GM23338 (cell line): ENCODE measurements at regions not wholly inside any gene's neighbourhood (a gene's known extent, or its start where the extent isn't known, plus 50 kb on each side); places are given as distances from the start of the nearest gene placed in this dataset.

Source experiments
- ATAC-seq: fragments of 200-7000 bp; cut with Tn5 transposase; 3 replicates; pipeline ENCODE4 v1.9.1; 2020
- DNase-seq: peaks from one replicate; pipeline ENCODE4 v3.0.0-alpha.2; 2015; ENCODE audit warnings: low spot score
- H2AFZ ChIP-seq: fragments of 200-600 bp; sonication (generic); 2 replicates; pipeline ENCODE4 v1.8.0; 2016; ENCODE audit warnings: antibody characterized with exemption, mild to moderate bottlenecking, moderate library complexity
- H3F3A ChIP-seq: fragments of 200-600 bp; sonication (generic); replicated peaks from 2 replicates; pipeline ENCODE4 v1.8.0; 2017; ENCODE audit warnings: antibody characterized with exemption, mixed run types, low read depth
- H3K27ac ChIP-seq: fragments of 200-600 bp; sonication (generic); 2 replicates; pipeline ENCODE4 v1.6.1; 2016; ENCODE audit warnings: low read depth
- H3K27me3 ChIP-seq: fragments of 200-600 bp; sonication (generic); 2 replicates; pipeline ENCODE4 v1.8.0; 2016; ENCODE audit warnings: mild to moderate bottlenecking, mixed run types, moderate library complexity; ENCODE audit not compliant: insufficient read depth
- H3K36me3 ChIP-seq: fragments of 200-600 bp; sonication (generic); 2 replicates; pipeline ENCODE4 v1.8.0; 2016; ENCODE audit warnings: mild to moderate bottlenecking; ENCODE audit not compliant: insufficient read depth
- H3K4me1 ChIP-seq: fragments of 200-600 bp; sonication (generic); 2 replicates; pipeline ENCODE4 v1.8.0; 2016; ENCODE audit warnings: mild to moderate bottlenecking, moderate library complexity; ENCODE audit not compliant: insufficient read depth
- H3K4me2 ChIP-seq: fragments of 200-600 bp; sonication (generic); 2 replicates; pipeline ENCODE4 v1.7.1; 2017; ENCODE audit warnings: mixed run types
- H3K4me3 ChIP-seq: fragments of 200-600 bp; sonication (generic); 2 replicates; pipeline ENCODE4 v1.6.1; 2016; ENCODE audit warnings: mixed run types
- H3K79me2 ChIP-seq: fragments of 200-600 bp; sonication (generic); replicated peaks from 2 replicates; pipeline ENCODE4 v1.8.0; 2017; ENCODE audit warnings: mild to moderate bottlenecking; ENCODE audit not compliant: insufficient read depth
- H3K9me2 ChIP-seq: fragments of 200-600 bp; sonication (generic); 2 replicates; pipeline ENCODE4 v1.8.0; 2017; ENCODE audit not compliant: insufficient read depth
- H4K20me1 ChIP-seq: fragments of 200-600 bp; sonication (generic); replicated peaks from 2 replicates; pipeline ENCODE4 v1.8.0; 2017; ENCODE audit warnings: mild to moderate bottlenecking; ENCODE audit not compliant: insufficient read depth
- H3K27ac Mint-ChIP-seq: 2 replicates; pipeline ENCODE4 v1.8.0; 2020; ENCODE audit warnings: inconsistent platforms, mild to moderate bottlenecking, moderate library complexity, mixed read lengths
- H3K27me3 Mint-ChIP-seq: 3 replicates; pipeline ENCODE4 v1.8.0; 2022; ENCODE audit warnings: low read depth, mild to moderate bottlenecking, moderate library complexity, mixed read lengths, inconsistent platforms; ENCODE audit not compliant: insufficient read depth, poor library complexity
- H3K36me3 Mint-ChIP-seq: 3 replicates; pipeline ENCODE4 v1.8.0; 2021; ENCODE audit warnings: low read depth, mild to moderate bottlenecking, inconsistent platforms, moderate library complexity, mixed read lengths
- H3K4me1 Mint-ChIP-seq: 3 replicates; pipeline ENCODE4 v1.8.0; 2020; ENCODE audit warnings: mild to moderate bottlenecking, inconsistent platforms, mixed read lengths
- H3K4me3 Mint-ChIP-seq: 3 replicates; pipeline ENCODE4 v1.8.0; 2021; ENCODE audit warnings: moderate library complexity, mild to moderate bottlenecking, inconsistent platforms, mixed read lengths
- H3K9me3 Mint-ChIP-seq: 3 replicates; pipeline ENCODE4 v1.8.0; 2020; ENCODE audit warnings: moderate library complexity, mild to moderate bottlenecking, inconsistent platforms, mixed read lengths
- CTCF ChIP-seq, 2 experiments: fragments of 200-600 bp in 1 of 2; sonication (generic) in 1 of 2; conservative IDR thresholded peaks; 2 replicates each; pipeline versions ENCODE4 v1.5.1 to v1.6.1; 2016 to 2017; ENCODE audit warnings: antibody characterized with exemption in 2 of 2, low read depth in 2 of 2, mild to moderate bottlenecking in 2 of 2, moderate library complexity in 1 of 2
- EZH2 ChIP-seq: fragments of 200-600 bp; sonication (generic); IDR thresholded peaks from one replicate; pipeline ENCODE4 v1.8.0; 2017; ENCODE audit warnings: antibody characterized with exemption, mild to moderate bottlenecking, low read depth; ENCODE audit not compliant: unreplicated experiment
- EZH2phosphoT487 ChIP-seq: fragments of 200-600 bp; sonication (generic); IDR thresholded peaks from one replicate; pipeline ENCODE4 v1.8.1; 2018; ENCODE audit warnings: antibody characterized with exemption; ENCODE audit not compliant: unreplicated experiment
- JUNB ChIP-seq: IDR thresholded peaks from one replicate; pipeline ENCODE4 v1.6.1; 2016; ENCODE audit warnings: antibody characterized with exemption; ENCODE audit not compliant: unreplicated experiment
- NANOG ChIP-seq: IDR thresholded peaks from 2 replicates; pipeline ENCODE4 v1.6.1; 2016; ENCODE audit warnings: antibody characterized with exemption, borderline replicate concordance
- REST ChIP-seq: IDR thresholded peaks from one replicate; pipeline ENCODE4 v1.6.1; 2018; ENCODE audit warnings: antibody characterized with exemption; ENCODE audit not compliant: unreplicated experiment
- ZNF331 ChIP-seq: fragments of 250-450 bp; sonication (Bioruptor Pico); IDR thresholded peaks from 2 replicates; pipeline ENCODE4 v1.5.0; 2020; ENCODE audit warnings: low read depth, mild to moderate bottlenecking, moderate library complexity
- TF ChIP-seq, protein P1 (sequence below): fragments of 250-450 bp; sonication (Bioruptor Pico); IDR thresholded peaks from 2 replicates; pipeline ENCODE4 v1.5.0; 2020; ENCODE audit warnings: mild to moderate bottlenecking, moderate library complexity

DNA sequence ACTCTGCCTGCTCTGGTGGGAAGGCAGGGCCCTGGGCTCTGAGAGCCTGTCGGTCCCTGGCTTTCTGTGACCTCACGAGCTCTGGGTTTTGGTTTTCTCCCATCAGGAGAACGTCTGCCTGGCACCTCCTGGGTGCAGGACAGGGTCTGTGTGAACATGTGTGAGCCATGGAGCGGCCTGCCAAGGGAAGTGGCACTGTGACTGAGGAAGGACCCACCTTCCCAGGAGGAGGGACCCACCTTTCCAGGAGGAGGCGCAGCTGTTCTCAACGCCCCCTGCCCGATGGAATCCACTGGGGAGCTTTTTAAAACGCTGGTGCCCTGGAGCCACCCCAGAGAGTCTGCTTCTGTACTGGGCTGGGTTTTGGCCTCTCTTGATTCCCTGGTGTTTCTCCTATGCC, 168.7 kb downstream of the GLI2 start:
- H3K4me1 Mint-ChIP-seq = peaks cover 47% of the 10 kb centered on the region
- H3K9me2 ChIP-seq = no peaks in the 10 kb centered on the region

GRCh38 chr2:120904830-120905234, 169.2 kb downstream of the GLI2 start:
- no peaks in the 10 kb centered on the region; the same call in 2 of the 3 replicates for H3K9me3 Mint-ChIP-seq
- peaks cover 3% of the 10 kb centered on the region; the same call in 1 of the 3 replicates for H3K36me3 Mint-ChIP-seq
- Histone ChIP-seq H3F3A (no peaks in the 10 kb centered on the region), H3K36me3 (no peaks in the 10 kb centered on the region), H3K4me1 (peaks cover 18% of the 10 kb centered on the region), H3K27me3 (no peaks in the 10 kb centered on the region), H4K20me1 (peaks cover 33% of the 10 kb centered on the region), H3K79me2 (peaks cover 27% of the 10 kb centered on the region), H3K4me3 (no peak overlapping the region), H3K4me2 (no peak overlapping the region), H3K27ac (no peak overlapping the region), H3K9me2 (no peaks in the 10 kb centered on the region), H2AFZ (no peak overlapping the region)
- peaks cover 43% of the 10 kb centered on the region for H3K4me1 Mint-ChIP-seq
- H3K4me3 Mint-ChIP-seq = no peak overlapping the region
- H3K27me3 Mint-ChIP-seq = peaks cover 9% of the 10 kb centered on the region
- ATAC-seq (peak; percentile 8), DNase-seq (no peak)
- 0 out of 2 replicates have a peak overlapping the region, but pooled peaks have one; percentile 5 for H3K27ac Mint-ChIP-seq
- no peak for TF ChIP-seq EZH2phosphoT487
- TF ChIP-seq NANOG = no peak
- TF ChIP-seq, protein P1, sequence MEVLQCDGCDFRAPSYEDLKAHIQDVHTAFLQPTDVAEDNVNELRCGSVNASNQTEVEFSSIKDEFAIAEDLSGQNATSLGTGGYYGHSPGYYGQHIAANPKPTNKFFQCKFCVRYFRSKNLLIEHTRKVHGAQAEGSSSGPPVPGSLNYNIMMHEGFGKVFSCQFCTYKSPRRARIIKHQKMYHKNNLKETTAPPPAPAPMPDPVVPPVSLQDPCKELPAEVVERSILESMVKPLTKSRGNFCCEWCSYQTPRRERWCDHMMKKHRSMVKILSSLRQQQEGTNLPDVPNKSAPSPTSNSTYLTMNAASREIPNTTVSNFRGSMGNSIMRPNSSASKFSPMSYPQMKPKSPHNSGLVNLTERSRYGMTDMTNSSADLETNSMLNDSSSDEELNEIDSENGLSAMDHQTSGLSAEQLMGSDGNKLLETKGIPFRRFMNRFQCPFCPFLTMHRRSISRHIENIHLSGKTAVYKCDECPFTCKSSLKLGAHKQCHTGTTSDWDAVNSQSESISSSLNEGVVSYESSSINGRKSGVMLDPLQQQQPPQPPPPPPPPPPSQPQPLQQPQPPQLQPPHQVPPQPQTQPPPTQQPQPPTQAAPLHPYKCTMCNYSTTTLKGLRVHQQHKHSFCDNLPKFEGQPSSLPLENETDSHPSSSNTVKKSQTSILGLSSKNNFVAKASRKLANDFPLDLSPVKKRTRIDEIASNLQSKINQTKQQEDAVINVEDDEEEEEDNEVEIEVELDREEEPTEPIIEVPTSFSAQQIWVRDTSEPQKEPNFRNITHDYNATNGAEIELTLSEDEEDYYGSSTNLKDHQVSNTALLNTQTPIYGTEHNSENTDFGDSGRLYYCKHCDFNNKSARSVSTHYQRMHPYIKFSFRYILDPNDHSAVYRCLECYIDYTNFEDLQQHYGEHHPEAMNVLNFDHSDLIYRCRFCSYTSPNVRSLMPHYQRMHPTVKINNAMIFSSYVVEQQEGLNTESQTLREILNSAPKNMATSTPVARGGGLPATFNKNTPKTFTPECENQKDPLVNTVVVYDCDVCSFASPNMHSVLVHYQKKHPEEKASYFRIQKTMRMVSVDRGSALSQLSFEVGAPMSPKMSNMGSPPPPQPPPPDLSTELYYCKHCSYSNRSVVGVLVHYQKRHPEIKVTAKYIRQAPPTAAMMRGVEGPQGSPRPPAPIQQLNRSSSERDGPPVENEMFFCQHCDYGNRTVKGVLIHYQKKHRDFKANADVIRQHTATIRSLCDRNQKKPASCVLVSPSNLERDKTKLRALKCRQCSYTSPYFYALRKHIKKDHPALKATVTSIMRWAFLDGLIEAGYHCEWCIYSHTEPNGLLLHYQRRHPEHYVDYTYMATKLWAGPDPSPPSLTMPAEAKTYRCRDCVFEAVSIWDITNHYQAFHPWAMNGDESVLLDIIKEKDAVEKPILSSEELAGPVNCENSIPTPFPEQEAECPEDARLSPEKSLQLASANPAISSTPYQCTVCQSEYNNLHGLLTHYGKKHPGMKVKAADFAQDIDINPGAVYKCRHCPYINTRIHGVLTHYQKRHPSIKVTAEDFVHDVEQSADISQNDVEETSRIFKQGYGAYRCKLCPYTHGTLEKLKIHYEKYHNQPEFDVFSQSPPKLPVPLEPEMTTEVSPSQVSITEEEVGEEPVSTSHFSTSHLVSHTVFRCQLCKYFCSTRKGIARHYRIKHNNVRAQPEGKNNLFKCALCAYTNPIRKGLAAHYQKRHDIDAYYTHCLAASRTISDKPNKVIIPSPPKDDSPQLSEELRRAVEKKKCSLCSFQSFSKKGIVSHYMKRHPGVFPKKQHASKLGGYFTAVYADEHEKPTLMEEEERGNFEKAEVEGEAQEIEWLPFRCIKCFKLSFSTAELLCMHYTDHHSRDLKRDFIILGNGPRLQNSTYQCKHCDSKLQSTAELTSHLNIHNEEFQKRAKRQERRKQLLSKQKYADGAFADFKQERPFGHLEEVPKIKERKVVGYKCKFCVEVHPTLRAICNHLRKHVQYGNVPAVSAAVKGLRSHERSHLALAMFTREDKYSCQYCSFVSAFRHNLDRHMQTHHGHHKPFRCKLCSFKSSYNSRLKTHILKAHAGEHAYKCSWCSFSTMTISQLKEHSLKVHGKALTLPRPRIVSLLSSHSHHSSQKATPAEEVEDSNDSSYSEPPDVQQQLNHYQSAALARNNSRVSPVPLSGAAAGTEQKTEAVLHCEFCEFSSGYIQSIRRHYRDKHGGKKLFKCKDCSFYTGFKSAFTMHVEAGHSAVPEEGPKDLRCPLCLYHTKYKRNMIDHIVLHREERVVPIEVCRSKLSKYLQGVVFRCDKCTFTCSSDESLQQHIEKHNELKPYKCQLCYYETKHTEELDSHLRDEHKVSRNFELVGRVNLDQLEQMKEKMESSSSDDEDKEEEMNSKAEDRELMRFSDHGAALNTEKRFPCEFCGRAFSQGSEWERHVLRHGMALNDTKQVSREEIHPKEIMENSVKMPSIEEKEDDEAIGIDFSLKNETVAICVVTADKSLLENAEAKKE (CRISPR knock-in tag) = no peak
- TF ChIP-seq EZH2 = no peak
- TF ChIP-seq JUNB = no peak
- no peak for TF ChIP-seq REST

More for the DNA sequence above, 168.7 kb downstream of the GLI2 start:
- Histone ChIP-seq H4K20me1 (peaks cover 36% of the 10 kb centered on the region), H3K36me3 (no peaks in the 10 kb centered on the region), H2AFZ (no peak overlapping the region), H3K4me1 (peaks cover 22% of the 10 kb centered on the region), H3K27me3 (no peaks in the 10 kb centered on the region), H3F3A (no peaks in the 10 kb centered on the region; the same call in 1 of the 2 replicates), H3K4me2 (no peak overlapping the region), H3K79me2 (peaks cover 32% of the 10 kb centered on the region), H3K27ac (no peak overlapping the region), H3K4me3 (no peak overlapping the region)
- ATAC-seq (peak; percentile 23), DNase-seq (peak; percentile 48)
- Mint-ChIP-seq H3K36me3 (peaks cover 3% of the 10 kb centered on the region; the same call in 1 of the 3 replicates), H3K27ac (peak overlapping the region; percentile 76; the same call in 1 of the 2 replicates), H3K27me3 (peaks cover 8% of the 10 kb centered on the region), H3K4me3 (no peak overlapping the region), H3K9me3 (no peaks in the 10 kb centered on the region; the same call in 2 of the 3 replicates)
- TF ChIP-seq ZNF331 (CRISPR knock-in tag) (no peak), CTCF (conservative IDR thresholded peaks at IDR 0.05; ENCODE audit: low read depth in 2 of 2) (peak in 1 of 2 experiments; percentile 44; a peak in 2 of 4 replicates)
